ENCODE measurements at regions not wholly inside any gene's neighbourhood (a gene's known extent, or its start where the extent isn't known, plus 50 kb on each side); places are given as distances from the start of the nearest gene placed in this dataset.

DNA sequence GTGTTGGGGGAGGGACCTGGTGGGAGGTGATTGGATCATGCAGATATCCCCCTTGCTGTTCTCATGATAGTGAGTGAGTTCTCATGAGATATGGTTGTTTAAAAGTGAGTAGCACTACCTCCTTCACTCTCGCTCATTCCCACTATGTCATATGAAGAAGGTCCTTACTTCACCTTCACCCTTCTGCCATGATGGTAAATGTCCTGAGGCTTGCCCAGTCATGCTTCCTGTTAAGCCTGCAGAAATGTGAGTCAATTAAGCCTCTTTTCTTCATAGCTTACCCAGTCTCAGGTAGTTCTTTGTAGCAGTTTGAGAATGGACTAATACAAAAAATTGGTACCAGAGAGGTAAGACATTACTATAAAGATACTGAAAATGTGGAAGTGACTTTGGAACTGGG is 425.9 kb downstream of the HTR1B start:
- no TSS peak for BruUV-seq (replicated peaks)
- H3K36me3 ChIP-seq (replicated peaks in 1 of 2; ENCODE audit: control insufficient read depth in 1 of 2, insufficient read depth in 2 of 2, low read length in 2 of 2), result no peaks in the 10 kb centered on the region
- no peaks in the 10 kb centered on the region for H3K27me3 ChIP-seq (ENCODE audit: control insufficient read depth in 1 of 2, insufficient read depth in 2 of 2, low read length in 2 of 2)
- no peak for FAIRE-seq
- H4K20me1 ChIP-seq (ENCODE audit: insufficient read depth, low read length), result no peaks in the 10 kb centered on the region
- CTCF ChIA-PET (ENCODE audit: low intra/inter-chr PET ratio, low total read pairs), result no interaction called here
- peaks cover 57% of the 10 kb centered on the region for H3K9me3 ChIP-seq (ENCODE audit: low read length)
- POLR2A ChIA-PET, result no interaction called here
- no peak overlapping the region for H3K4me3 ChIP-seq (replicated peaks in 1 of 3; ENCODE audit: insufficient read depth in 1 of 3, low read depth in 2 of 3, low read length in 3 of 3)
- ATAC-seq, result no peak
- H3K79me2 ChIP-seq (ENCODE audit: insufficient read depth, low read length), result no peaks in the 10 kb centered on the region
- no peak overlapping the region for H2AFZ ChIP-seq (ENCODE audit: low read length)
- intact Hi-C loops (cut with micrococcal nuclease; ENCODE audit: unreplicated experiment), result no loop called here
- no peak overlapping the region for H3K4me2 ChIP-seq (ENCODE audit: low read depth, low read length)
- DNase-seq (ENCODE audit: low spot score), result no peak
- no peaks in the 10 kb centered on the region for H3K4me1 ChIP-seq (ENCODE audit: insufficient read depth, low read length)
- 8% methylated on average over 1 of the region's 1 CpG for WGBS (ENCODE audit: low lambda C conversion rate)
- no peak overlapping the region for H3K9ac ChIP-seq (ENCODE audit: insufficient read depth, low read depth, low read length)
- H3K27ac ChIP-seq (ENCODE audit: extremely low read length, insufficient read depth, low read length), result no peak overlapping the region
- in situ Hi-C loops (cut with HindIII; ENCODE audit: extremely low pct_ligation_motif_present, low pct_unique_long_range_greater_than_20kb), result no loop called here
- no peak for TF ChIP-seq ZNF251 (CRISPR knock-in tag; IDR thresholded peaks at IDR 0.05)
- no peak for TF ChIP-seq TSC22D2 (CRISPR knock-in tag; IDR thresholded peaks at IDR 0.05; ENCODE audit: borderline replicate concordance)
- TF ChIP-seq, protein P1, sequence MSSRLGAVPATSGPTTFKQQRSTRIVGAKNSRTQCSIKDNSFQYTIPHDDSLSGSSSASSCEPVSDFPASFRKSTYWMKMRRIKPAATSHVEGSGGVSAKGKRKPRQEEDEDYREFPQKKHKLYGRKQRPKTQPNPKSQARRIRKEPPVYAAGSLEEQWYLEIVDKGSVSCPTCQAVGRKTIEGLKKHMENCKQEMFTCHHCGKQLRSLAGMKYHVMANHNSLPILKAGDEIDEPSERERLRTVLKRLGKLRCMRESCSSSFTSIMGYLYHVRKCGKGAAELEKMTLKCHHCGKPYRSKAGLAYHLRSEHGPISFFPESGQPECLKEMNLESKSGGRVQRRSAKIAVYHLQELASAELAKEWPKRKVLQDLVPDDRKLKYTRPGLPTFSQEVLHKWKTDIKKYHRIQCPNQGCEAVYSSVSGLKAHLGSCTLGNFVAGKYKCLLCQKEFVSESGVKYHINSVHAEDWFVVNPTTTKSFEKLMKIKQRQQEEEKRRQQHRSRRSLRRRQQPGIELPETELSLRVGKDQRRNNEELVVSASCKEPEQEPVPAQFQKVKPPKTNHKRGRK (CRISPR knock-in tag; IDR thresholded peaks at IDR 0.05), result no peak
- no peak for TF ChIP-seq ZNF292 (CRISPR knock-in tag; IDR thresholded peaks at IDR 0.05; ENCODE audit: borderline replicate concordance, low read depth)

DNA sequence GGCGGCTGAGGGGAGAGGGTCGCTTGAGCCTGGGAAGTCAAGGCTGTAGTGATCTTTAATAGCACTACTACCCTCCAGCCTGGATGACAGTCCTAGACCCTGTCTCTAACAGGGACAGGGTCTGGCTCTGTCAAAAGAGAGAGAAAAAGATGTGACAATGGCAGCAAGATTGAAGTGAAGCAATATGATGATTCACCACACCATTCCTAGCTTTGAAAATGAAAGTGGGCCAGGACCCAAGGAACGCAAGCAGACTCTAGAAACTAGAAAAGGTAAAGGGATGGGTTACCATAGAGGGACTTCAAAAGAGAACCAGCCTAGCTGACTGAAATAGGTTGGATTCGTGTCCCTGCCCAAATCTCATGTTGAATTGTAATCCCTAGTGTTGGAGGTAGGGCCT is 426.9 kb downstream of the HTR1B start:
- Histone ChIP-seq H4K20me1 (ENCODE audit: insufficient read depth, low read length) (no peaks in the 10 kb centered on the region), H3K9me3 (ENCODE audit: low read length) (peaks cover 53% of the 10 kb centered on the region), H3K27ac (ENCODE audit: extremely low read length, insufficient read depth, low read length) (no peak overlapping the region), H3K4me1 (ENCODE audit: insufficient read depth, low read length) (no peaks in the 10 kb centered on the region), H3K4me2 (ENCODE audit: low read depth, low read length) (no peak overlapping the region), H3K9ac (ENCODE audit: insufficient read depth, low read depth, low read length) (no peak overlapping the region), H2AFZ (ENCODE audit: low read length) (no peak overlapping the region), H3K36me3 (replicated peaks in 1 of 2; ENCODE audit: control insufficient read depth in 1 of 2, insufficient read depth in 2 of 2, low read length in 2 of 2) (no peaks in the 10 kb centered on the region), H3K27me3 (ENCODE audit: control insufficient read depth in 1 of 2, insufficient read depth in 2 of 2, low read length in 2 of 2) (no peaks in the 10 kb centered on the region), H3K4me3 (replicated peaks in 1 of 3; ENCODE audit: insufficient read depth in 1 of 3, low read depth in 2 of 3, low read length in 3 of 3) (no peak overlapping the region), H3K79me2 (ENCODE audit: insufficient read depth, low read length) (no peaks in the 10 kb centered on the region)
- CTCF ChIA-PET (ENCODE audit: low intra/inter-chr PET ratio, low total read pairs), result no interaction called here
- in situ Hi-C loops (cut with HindIII; ENCODE audit: extremely low pct_ligation_motif_present, low pct_unique_long_range_greater_than_20kb) (no loop called here), intact Hi-C loops (cut with micrococcal nuclease; ENCODE audit: unreplicated experiment) (no loop called here)
- POLR2A ChIA-PET, result no interaction called here
- no peak for ATAC-seq
- DNase-seq (ENCODE audit: low spot score), result no peak
- WGBS (ENCODE audit: low lambda C conversion rate), result 29% methylated on average over 4 of the region's 4 CpGs
- FAIRE-seq, result no peak
- BruUV-seq (replicated peaks), result no TSS peak
- TF ChIP-seq RXRA (CRISPR knock-in tag; IDR thresholded peaks at IDR 0.05) (no peak), ZNF788 (CRISPR knock-in tag; IDR thresholded peaks at IDR 0.05; ENCODE audit: borderline replicate concordance) (no peak), MZF1 (CRISPR knock-in tag; IDR thresholded peaks at IDR 0.05; ENCODE audit: borderline replicate concordance) (no peak), SMAD1 (CRISPR knock-in tag; IDR thresholded peaks at IDR 0.05; ENCODE audit: borderline replicate concordance, low read depth) (no peak)
- TF ChIP-seq, protein P2, sequence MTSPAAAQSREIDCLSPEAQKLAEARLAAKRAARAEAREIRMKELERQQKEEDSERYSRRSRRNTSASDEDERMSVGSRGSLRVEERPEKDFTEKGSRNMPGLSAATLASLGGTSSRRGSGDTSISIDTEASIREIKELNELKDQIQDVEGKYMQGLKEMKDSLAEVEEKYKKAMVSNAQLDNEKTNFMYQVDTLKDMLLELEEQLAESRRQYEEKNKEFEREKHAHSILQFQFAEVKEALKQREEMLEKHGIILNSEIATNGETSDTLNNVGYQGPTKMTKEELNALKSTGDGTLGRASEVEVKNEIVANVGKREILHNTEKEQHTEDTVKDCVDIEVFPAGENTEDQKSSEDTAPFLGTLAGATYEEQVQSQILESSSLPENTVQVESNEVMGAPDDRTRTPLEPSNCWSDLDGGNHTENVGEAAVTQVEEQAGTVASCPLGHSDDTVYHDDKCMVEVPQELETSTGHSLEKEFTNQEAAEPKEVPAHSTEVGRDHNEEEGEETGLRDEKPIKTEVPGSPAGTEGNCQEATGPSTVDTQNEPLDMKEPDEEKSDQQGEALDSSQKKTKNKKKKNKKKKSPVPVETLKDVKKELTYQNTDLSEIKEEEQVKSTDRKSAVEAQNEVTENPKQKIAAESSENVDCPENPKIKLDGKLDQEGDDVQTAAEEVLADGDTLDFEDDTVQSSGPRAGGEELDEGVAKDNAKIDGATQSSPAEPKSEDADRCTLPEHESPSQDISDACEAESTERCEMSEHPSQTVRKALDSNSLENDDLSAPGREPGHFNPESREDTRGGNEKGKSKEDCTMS (CRISPR knock-in tag; conservative IDR thresholded peaks at IDR 0.05), result no peak
- TF ChIP-seq, protein P3, sequence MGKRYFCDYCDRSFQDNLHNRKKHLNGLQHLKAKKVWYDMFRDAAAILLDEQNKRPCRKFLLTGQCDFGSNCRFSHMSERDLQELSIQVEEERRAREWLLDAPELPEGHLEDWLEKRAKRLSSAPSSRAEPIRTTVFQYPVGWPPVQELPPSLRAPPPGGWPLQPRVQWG (CRISPR knock-in tag; IDR thresholded peaks at IDR 0.05; ENCODE audit: borderline replicate concordance, low read depth), result no peak
- TF ChIP-seq, protein P4, sequence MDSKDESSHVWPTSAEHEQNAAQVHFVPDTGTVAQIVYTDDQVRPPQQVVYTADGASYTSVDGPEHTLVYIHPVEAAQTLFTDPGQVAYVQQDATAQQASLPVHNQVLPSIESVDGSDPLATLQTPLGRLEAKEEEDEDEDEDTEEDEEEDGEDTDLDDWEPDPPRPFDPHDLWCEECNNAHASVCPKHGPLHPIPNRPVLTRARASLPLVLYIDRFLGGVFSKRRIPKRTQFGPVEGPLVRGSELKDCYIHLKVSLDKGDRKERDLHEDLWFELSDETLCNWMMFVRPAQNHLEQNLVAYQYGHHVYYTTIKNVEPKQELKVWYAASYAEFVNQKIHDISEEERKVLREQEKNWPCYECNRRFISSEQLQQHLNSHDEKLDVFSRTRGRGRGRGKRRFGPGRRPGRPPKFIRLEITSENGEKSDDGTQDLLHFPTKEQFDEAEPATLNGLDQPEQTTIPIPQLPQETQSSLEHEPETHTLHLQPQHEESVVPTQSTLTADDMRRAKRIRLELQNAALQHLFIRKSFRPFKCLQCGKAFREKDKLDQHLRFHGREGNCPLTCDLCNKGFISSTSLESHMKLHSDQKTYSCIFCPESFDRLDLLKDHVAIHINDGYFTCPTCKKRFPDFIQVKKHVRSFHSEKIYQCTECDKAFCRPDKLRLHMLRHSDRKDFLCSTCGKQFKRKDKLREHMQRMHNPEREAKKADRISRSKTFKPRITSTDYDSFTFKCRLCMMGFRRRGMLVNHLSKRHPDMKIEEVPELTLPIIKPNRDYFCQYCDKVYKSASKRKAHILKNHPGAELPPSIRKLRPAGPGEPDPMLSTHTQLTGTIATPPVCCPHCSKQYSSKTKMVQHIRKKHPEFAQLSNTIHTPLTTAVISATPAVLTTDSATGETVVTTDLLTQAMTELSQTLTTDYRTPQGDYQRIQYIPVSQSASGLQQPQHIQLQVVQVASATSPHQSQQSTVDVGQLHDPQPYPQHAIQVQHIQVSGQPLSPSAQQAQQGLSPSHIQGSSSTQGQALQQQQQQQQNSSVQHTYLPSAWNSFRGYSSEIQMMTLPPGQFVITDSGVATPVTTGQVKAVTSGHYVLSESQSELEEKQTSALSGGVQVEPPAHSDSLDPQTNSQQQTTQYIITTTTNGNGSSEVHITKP (CRISPR knock-in tag; IDR thresholded peaks at IDR 0.05; ENCODE audit: low read depth), result no peak

All from HepG2 (cell line).